NCI-H1436 treated with DMSO at 0.1 percent for 48 hours (cell line): ENCODE measurements at regions not wholly inside any gene's neighbourhood (a gene's known extent, or its start where the extent isn't known, plus 50 kb on each side); places are given as distances from the start of the nearest gene placed in this dataset.

Experiments used
- DNase-seq: peaks from one replicate; lab custom pipeline; 2025; lab: John Stamatoyannopoulos, UW

- no peak for DNase-seq
Measured at GRCh38 chr1:93815366-93816110, 63.5 kb downstream of the DNTTIP2 start.

- peak; percentile 89 for DNase-seq
Measured at GRCh38 chr1:93814795-93815340, 64.1 kb downstream of the DNTTIP2 start.

GRCh38 chr1:93814059-93814794 lies 64.8 kb downstream of the DNTTIP2 start:
- DNase-seq: peak; percentile 79

GRCh38 chr1:93813076-93813475 lies 65.9 kb downstream of the DNTTIP2 start:
- DNase-seq: no peak

- no peak for DNase-seq
Measured at GRCh38 chr1:93811326-93812065, 67.5 kb downstream of the DNTTIP2 start.

- no peak for DNase-seq
Measured at GRCh38 chr1:93810316-93810715, 68.7 kb downstream of the DNTTIP2 start.

- no peak for DNase-seq
Measured at GRCh38 chr1:93808871-93809270, 70.1 kb downstream of the DNTTIP2 start.

- DNase-seq: no peak
Measured at GRCh38 chr1:93807311-93807930, 71.6 kb downstream of the DNTTIP2 start.

GRCh38 chr1:93805027-93805610 lies 73.9 kb downstream of the DNTTIP2 start:
- no peak for DNase-seq

- no peak for DNase-seq
Measured at GRCh38 chr1:93804412-93804811, 74.6 kb downstream of the DNTTIP2 start.

GRCh38 chr1:93801471-93801870 lies 77.5 kb downstream of the DNTTIP2 start:
- DNase-seq: no peak

- DNase-seq: no peak
Measured at GRCh38 chr1:93800856-93801255, 78.2 kb downstream of the DNTTIP2 start.

- no peak for DNase-seq
Measured at GRCh38 chr1:93798291-93798690, 80.7 kb downstream of the DNTTIP2 start.

GRCh38 chr1:93784538-93784937 lies 94.5 kb downstream of the DNTTIP2 start:
- DNase-seq: no peak

- DNase-seq: no peak
Measured at GRCh38 chr1:93783876-93784275, 95.1 kb downstream of the DNTTIP2 start.

- DNase-seq: no peak
Measured at GRCh38 chr1:93779540-93780165, 98.0 kb upstream of the BCAR3 start.

- DNase-seq: no peak
Measured at GRCh38 chr1:93778457-93778856, 96.8 kb upstream of the BCAR3 start.

GRCh38 chr1:93777255-93777654 lies 95.6 kb upstream of the BCAR3 start:
- no peak for DNase-seq

- DNase-seq: no peak
Measured at GRCh38 chr1:93776728-93777127, 95.1 kb upstream of the BCAR3 start.

GRCh38 chr1:93775224-93775623 lies 93.6 kb upstream of the BCAR3 start:
- DNase-seq: no peak

GRCh38 chr1:93774707-93775106 lies 93.1 kb upstream of the BCAR3 start:
- DNase-seq: no peak
